ENCODE measurements at regions not wholly inside any gene's neighbourhood (a gene's known extent, or its start where the extent isn't known, plus 50 kb on each side); places are given as distances from the start of the nearest gene placed in this dataset.
"Not testable (repeated sequence)": the region's sequence is repeated elsewhere in the genome, so short reads cannot be mapped to it uniquely, and the experiment has no call there.

DNA sequence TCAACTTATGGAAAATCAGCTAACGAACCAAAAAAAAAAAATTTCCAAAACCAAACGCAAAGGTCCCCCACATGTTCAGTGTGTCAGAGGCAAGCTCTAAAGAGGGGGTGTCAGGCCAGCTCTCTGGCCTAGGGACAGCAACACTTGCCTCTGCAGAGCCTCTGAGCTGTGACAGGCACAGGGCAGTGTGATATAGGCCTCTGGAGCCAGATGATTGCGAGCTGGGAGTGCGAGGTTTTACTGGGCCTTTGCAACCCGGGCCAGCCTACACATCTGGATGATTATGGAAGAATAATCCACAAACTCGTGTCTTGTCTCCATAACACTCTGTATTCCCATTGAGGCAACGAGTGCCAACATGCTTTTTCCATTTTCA lies 67.7 kb upstream of the STC2 start:
- Histone ChIP-seq H3K4me1 (replicated peaks in 1 of 2) (no peaks in the 10 kb centered on the region), H3K27me3 (no peaks in the 10 kb centered on the region), H3K4me3 (no peak overlapping the region), H3K27ac (no peak overlapping the region), H3K36me3 (replicated peaks in 1 of 2) (no peaks in the 10 kb centered on the region), H3K9me3 (replicated peaks in 1 of 3) (no peaks in the 10 kb centered on the region)
- WGBS, 4 donors = 81 to 91% (median 83%) methylated on average over 6 to 7 of the region's 7 CpGs
- DNase-seq = no peak
- no peak for TF ChIP-seq POLR2A (IDR thresholded peaks at IDR 0.05)
- TF ChIP-seq, protein P1, sequence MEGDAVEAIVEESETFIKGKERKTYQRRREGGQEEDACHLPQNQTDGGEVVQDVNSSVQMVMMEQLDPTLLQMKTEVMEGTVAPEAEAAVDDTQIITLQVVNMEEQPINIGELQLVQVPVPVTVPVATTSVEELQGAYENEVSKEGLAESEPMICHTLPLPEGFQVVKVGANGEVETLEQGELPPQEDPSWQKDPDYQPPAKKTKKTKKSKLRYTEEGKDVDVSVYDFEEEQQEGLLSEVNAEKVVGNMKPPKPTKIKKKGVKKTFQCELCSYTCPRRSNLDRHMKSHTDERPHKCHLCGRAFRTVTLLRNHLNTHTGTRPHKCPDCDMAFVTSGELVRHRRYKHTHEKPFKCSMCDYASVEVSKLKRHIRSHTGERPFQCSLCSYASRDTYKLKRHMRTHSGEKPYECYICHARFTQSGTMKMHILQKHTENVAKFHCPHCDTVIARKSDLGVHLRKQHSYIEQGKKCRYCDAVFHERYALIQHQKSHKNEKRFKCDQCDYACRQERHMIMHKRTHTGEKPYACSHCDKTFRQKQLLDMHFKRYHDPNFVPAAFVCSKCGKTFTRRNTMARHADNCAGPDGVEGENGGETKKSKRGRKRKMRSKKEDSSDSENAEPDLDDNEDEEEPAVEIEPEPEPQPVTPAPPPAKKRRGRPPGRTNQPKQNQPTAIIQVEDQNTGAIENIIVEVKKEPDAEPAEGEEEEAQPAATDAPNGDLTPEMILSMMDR (IDR thresholded peaks at IDR 0.05) = no peak
- intact Hi-C loops (cut with DNase I) = no loop called here

- no peaks in the 10 kb centered on the region for H3K27me3 ChIP-seq
- TF ChIP-seq, protein P1 (IDR thresholded peaks at IDR 0.05) = peak in 1 of 6 experiments; percentile 22
- no peak for TF ChIP-seq POLR2A (IDR thresholded peaks at IDR 0.05)
- no peak overlapping the region for H3K27ac ChIP-seq
- WGBS, 4 donors = 47 to 62% (median 52%) methylated on average over 6 of the region's 6 CpGs
- H3K4me3 ChIP-seq = no peak overlapping the region
- no peaks in the 10 kb centered on the region for H3K4me1 ChIP-seq (replicated peaks in 1 of 2)
- H3K36me3 ChIP-seq (replicated peaks in 1 of 2) = no peaks in the 10 kb centered on the region
- intact Hi-C loops (cut with DNase I) = no loop called here
- peak in 4 of 7 donors; percentile 7 to 44 (median 30) for DNase-seq
- H3K9me3 ChIP-seq (replicated peaks in 1 of 3) = no peaks in the 10 kb centered on the region
Measured at GRCh38 chr5:173395257-173395932, 67.2 kb upstream of the STC2 start.

DNA sequence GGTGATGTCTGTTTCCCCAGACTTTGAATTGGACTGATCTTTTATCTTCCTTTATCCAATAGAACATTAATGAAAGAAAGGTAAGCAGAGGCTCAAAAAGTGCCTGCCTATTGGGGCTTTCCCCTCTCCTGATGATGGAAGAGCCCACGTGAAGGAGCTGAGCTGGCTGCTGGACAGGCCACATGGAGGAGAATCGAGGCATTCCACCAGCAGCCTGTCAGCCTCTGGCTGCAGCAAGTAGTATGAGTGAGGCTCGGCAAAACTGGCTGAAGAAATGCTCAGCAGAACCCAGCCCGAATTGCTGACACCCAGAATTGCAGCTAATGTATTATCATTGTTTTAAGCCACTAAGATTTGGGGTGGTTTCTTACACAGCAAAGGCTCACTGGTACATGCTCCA lies 66.5 kb upstream of the STC2 start:
- TF ChIP-seq, protein P1 (IDR thresholded peaks at IDR 0.05) = no peak
- TF ChIP-seq POLR2A (IDR thresholded peaks at IDR 0.05) = no peak
- WGBS, 4 donors = 60 to 81% (median 66%) methylated on average over 3 to 4 of the region's 4 CpGs
- Histone ChIP-seq H3K36me3 (replicated peaks in 1 of 2) (no peaks in the 10 kb centered on the region), H3K9me3 (replicated peaks in 1 of 3) (no peaks in the 10 kb centered on the region), H3K27me3 (no peaks in the 10 kb centered on the region), H3K4me3 (no peak overlapping the region), H3K4me1 (replicated peaks in 1 of 2) (no peaks in the 10 kb centered on the region), H3K27ac (no peak overlapping the region)
- no peak for DNase-seq
- intact Hi-C loops (cut with DNase I) = no loop called here

DNA sequence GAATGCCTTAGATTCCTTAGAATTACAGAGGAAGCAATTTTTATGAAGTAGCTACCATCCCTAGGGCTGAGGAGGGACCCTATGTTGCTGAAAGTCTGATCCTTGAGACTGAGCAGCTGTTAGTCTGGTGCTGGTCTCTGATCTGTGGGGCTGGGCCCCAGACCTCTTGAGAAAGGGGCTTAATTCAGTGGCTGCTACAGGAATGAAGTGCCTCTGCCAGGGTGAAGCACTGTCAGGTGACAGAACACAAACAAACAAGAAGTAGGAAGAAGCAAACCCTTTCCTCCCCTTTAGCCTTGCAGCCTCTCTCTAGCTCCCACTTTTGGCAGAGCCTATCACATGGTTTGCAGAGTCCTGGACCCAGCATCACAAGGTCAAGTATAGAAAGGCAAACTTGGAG lies 64.0 kb upstream of the STC2 start:
- H3K4me1 ChIP-seq (replicated peaks in 1 of 2) = no peaks in the 10 kb centered on the region
- H3K4me3 ChIP-seq = no peak overlapping the region
- no peaks in the 10 kb centered on the region for H3K9me3 ChIP-seq (replicated peaks in 1 of 3)
- TF ChIP-seq POLR2A (IDR thresholded peaks at IDR 0.05) = no peak
- intact Hi-C loops (cut with DNase I) = no loop called here
- no peak overlapping the region for H3K27ac ChIP-seq
- no peaks in the 10 kb centered on the region for H3K36me3 ChIP-seq (replicated peaks in 1 of 2)
- DNase-seq = no peak
- no peaks in the 10 kb centered on the region for H3K27me3 ChIP-seq

- no peak overlapping the region for H3K27ac ChIP-seq
- no peaks in the 10 kb centered on the region for H3K9me3 ChIP-seq (replicated peaks in 1 of 3)
- no peaks in the 10 kb centered on the region for H3K36me3 ChIP-seq (replicated peaks in 1 of 2)
- intact Hi-C loops (cut with DNase I) = no loop called here
- no peak overlapping the region for H3K4me3 ChIP-seq
- H3K4me1 ChIP-seq (replicated peaks in 1 of 2) = no peaks in the 10 kb centered on the region
- WGBS, 4 donors = 63 to 79% (median 74%) methylated on average over 7 of the region's 7 CpGs
- H3K27me3 ChIP-seq = no peaks in the 10 kb centered on the region
- no peak for TF ChIP-seq POLR2A (IDR thresholded peaks at IDR 0.05)
- TF ChIP-seq, protein P1 (IDR thresholded peaks at IDR 0.05) = no peak
- no peak for DNase-seq
Measured at GRCh38 chr5:173391031-173391430, 62.8 kb upstream of the STC2 start.

DNA sequence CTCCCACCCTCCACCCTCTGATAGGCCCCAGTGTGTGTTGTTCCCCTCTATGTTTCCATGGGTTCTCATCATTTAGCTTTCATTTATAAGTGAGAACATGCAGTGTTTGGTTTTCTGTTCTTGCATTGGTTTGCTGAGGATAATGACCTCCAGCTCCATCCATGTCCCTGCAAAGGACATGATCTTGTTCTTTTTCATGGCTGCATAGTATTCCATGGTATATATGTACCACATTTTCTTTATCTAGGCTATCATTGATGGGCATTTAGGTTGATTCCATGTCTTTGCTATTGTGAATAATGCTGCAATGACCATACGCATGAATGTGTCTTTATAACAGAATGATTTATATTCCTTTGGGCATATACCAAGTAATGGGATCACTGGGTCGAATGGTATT lies 59.1 kb upstream of the STC2 start:
- H3K4me3 ChIP-seq; H3K27me3 ChIP-seq; DNase-seq; H3K9me3 ChIP-seq (replicated peaks in 1 of 3); intact Hi-C loops (cut with DNase I); H3K36me3 ChIP-seq (replicated peaks in 1 of 2); H3K27ac ChIP-seq; H3K4me1 ChIP-seq (replicated peaks in 1 of 2): not testable (repeated sequence)
- WGBS, 4 donors = 80 to 86% (median 82%) methylated on average over 2 of the region's 2 CpGs

All from adrenal gland (tissue), 9 donors.